ENCODE measurements at regions not wholly inside any gene's neighbourhood (a gene's known extent, or its start where the extent isn't known, plus 50 kb on each side); places are given as distances from the start of the nearest gene placed in this dataset.
"Not testable (repeated sequence)": the region's sequence is repeated elsewhere in the genome, so short reads cannot be mapped to it uniquely, and the experiment has no call there.

DNA sequence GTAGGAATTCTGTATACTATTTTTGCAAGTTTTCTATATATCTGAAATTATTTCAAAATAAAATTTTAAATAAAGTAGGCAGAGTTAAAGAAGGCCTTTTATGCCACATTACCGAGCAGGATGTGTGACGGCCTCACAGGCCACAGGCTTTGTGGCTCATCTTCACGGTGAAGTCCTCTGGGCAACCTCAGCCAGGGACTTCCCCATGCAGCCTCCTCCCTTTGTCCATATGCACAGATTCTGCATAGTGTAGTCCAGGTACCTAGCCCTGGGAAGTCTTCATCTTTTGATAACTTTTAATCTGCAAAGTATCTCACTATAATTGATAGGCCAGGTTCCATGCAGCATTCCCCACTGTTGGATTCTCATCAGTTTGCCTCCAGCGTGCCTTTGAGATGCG lies 62.8 kb downstream of the ARHGAP11B start:
- not testable (repeated sequence) for DNase-seq

DNA sequence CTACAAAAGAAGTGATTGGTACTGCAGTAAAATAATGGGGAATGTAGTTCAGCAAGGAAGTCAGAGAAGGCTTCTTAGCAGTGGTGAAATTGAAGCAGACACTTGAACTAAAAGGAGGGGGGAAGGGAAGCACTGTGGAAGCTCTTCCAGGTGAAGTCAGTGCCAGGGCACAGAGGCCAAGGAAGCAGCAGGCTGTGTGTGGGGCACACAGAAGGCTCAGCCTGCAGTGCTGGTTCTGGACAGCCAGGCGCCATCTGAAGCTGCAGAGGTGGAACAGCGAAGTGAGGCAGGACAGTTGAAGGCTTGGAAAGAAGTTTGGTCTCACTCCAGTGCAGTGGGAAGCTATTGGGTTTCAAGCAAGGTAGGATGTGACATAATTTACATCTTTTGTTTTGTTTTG lies 64.2 kb downstream of the ARHGAP11B start:
- not testable (repeated sequence) for DNase-seq

DNA sequence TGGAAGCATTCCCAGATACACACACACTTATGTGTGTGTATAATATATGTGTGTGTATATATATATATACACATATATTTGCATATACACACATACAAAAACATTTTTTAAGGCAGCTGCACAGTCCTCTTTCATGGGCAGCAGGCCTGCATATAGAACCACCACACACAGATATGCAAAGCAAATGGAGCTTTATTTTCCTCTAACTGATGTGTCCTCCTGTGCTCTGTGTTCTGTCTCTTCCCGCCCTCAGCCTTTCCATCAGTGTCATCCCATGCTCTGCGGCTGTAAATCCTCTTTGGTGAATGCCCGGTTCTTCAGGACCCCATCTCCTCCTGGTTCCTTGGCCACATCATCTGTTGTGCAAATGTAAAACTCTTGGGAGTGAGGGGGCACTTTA lies 69.9 kb downstream of the ARHGAP11B start:
- not testable (repeated sequence) for DNase-seq

DNA sequence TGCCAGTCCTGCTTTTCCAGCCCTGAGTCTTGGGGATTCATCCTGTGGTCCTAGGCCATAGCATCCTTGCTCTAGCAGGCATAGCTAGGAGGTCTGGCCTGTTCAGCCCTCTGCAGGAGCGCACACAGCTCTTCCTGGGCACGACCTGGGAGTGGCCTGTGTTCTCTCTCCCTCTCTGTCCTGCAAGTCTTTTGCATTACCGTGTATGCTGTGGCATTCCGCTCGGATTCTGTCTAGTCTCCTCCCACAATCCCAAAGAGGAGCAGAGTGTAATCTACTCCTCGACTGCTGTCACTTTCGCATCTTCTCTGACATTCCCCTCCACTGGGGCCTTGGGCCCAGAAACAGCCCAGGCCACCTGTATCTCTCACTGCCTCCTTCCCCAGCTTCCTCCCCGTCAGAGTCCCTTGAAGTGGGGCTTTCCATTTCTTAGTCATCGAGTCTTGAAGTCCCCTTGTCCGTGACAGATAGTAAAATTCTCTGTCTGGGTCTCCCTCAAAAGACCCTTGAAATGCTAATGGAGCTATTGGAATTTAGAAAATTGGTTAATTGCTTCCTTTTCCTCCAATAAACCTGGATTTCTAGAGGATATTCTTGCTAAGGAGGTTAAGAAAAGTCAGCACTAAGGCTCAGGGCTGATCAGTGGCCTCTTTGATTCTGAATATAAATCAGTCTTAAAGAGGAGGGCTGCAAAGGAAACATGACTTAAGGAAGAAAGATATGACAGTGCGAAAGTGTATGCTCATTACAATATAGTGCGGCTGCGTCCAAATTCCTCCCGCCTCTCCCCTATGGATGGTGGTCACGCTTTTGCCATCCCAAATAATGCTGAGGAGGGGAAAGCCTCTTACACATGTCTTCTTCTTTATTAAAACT lies 70.7 kb downstream of the ARHGAP11B start:
- not testable (repeated sequence) for DNase-seq

DNA sequence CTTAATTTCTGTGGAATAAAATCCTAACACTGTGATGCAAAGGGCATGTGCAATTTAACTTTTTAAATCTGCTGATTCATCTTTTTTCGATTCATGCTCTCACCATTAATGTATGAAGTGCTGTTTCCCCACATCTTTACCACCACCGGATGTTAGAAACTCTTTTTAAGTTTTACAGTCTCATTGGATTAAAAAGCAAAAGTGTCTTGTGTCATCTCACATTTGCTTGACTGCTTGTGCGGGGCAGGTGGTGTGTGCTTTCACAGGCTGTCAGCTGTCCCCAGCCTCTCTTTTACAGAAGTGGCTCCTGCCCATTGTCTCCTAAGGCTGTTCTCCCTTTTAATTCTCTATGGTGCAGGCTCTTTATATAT lies 71.4 kb downstream of the ARHGAP11B start:
- not testable (repeated sequence) for DNase-seq

DNA sequence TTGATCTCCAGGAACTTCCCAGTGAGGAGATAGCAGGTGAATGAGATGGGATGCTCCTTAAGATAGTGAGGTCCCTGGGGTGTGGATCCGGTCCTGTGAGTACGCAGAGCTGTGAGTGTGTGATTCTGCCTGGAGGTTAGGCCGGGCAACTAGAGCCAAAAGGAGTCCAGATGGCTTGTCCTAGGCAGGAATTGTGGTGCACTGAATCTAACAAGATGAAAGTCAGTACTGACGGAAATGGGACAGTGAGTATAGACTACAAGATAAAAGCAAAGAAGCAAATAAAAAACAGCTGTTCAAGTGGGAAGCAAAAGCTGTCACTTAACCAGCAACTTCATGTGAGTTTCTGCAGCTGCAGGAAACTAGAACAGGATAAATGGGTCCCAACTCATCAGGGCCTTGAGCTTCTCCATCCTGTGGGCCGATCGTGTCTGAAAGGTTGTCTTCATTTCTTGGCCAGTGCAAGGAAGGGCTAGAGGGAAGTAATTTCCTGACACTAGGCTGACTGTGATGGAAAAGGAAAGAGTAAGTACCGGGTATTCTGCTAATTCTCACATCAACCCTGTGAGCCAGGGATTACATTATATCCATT lies 74.2 kb downstream of the ARHGAP11B start:
- DNase-seq = not testable (repeated sequence)

DNA sequence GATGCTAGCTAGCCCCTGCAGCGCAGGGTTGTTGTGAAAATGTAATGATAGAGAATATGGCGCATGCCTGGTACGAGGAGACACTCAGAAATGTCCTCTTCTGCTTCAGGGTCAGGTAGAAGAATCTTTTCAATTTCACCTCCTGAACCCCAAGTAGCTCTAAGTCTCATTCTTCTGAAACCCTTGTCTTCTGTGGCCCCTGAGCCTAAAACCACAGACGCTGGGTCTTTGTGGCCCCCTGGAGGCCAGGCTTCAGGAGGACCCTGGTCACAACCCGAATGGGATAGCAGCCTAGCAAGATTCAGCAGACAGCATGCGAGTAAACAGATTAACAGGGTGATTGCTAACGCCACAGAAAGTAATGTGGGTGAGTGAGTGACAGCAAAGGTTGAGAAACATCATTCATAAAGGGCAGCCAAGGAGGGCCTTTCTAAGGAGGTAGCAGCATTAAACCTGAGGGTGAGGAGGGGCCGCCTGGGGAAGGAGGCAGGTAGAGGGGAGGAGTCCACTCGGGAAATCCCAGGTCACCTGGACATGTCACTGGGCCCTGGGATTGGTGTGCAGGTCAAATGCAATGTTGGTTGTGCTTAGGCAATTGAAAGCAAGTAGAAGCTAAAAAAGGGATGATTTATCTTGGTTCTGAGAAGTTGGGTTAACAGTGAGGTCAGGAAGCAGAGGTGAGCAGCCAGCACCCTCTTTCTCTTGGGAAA lies 82.2 kb downstream of the ARHGAP11B start:
- not testable (repeated sequence) for DNase-seq

DNA sequence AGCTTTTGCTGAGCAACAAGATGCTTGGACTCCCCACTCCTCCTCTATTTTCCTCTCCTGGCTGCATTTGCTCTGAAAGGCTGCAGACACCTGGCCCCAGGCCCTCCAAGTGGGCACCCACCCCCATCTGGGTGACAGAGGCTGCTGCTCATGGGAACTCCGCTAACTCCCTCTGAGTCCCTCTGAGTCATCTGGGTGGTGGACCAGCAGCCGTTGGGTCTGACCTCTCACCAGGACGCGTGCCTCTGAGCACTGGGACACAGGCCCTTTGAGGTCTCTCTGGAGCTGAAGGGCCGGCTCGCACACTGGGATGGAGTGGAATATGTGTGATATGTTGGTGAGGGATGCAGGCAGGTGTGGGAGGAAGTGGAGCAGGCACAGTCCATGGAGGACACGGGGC lies 82.9 kb downstream of the ARHGAP11B start:
- DNase-seq = not testable (repeated sequence)

DNA sequence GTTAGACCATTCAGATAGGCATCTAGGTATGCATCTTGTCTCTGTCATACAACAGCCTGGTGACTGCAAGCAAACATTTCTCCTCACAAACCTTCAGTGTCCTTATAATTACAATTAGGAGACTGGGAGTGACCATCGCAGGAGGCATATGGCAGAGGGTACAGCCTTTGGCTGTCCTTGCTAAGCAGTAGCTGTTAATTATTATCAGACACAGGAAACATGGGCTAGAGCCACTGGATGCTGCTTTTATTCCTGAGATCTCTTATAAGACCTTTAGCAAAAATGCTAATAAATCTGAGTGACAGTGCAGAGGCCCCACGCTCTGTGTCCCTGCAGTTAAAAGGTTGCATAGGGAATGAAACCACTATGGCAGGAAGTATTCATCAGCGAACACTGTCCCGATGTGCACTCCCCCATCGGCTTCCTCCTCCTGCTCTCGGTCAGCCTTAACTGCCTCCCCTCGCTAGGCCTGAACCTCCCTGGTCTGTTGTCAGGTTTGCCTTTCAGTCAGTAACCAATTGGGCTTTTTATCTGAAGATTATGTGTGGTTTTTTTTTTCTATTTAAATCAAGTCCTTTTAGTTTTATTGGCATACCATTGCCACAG lies 92.2 kb downstream of the ARHGAP11B start:
- not testable (repeated sequence) for DNase-seq

DNA sequence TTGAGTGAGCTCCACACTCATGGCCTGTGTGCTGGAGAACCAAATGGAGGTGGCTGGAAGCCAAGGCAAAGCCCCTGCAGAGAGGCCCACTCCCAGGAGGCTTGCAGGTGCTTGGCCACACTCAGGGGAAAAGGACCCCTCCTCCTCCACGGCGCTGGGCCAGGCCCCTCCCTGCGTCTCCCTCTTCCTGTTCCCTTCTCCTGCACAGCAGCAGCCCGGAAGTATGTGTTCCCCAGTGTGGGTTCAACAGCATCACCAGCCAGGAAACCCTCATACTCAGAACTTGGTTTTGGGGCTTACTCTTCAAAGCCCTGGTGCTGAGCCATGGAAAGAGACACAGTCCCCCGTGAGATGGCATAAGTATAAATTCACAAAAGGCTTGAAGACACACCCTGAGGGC lies 93.4 kb downstream of the ARHGAP11B start:
- not testable (repeated sequence) for DNase-seq

DNA sequence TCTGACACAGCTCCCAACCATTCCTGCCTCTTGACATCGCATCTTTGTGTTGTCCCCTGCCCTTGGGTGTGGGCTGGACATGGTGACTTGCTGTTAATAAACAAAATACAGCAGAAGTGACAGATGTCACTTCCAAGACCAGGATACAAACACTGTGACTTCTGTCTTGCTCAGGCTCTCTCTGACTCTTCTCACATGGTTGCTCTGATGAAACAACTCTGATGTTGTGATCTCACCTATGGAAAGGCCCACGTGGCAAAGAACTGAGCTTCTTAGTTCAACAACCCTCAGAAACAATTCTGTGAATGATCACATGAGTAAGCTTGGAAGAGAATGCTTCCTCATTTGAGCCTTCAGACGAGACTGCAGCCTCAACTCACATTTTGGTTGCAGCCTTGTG lies 94.9 kb downstream of the ARHGAP11B start:
- DNase-seq = not testable (repeated sequence)

DNA sequence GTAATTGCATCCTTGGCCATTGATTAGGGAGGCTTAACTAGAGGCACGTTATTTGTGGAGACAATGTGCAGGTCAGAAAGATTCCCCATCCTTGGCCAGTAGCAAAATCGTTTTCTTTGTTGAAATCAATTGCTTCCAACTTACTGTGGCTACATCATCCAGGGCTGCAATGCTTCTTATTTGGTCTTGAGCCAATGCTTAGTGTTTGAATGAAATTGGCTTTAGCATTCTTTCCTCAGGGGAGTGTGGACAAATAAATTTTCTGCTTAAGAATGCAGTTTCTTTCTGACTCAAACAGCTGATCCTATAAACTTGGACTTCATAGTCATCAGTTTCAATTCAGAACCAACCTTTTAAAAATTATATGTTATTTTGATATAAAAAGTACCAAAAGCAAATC lies 95.6 kb downstream of the ARHGAP11B start:
- not testable (repeated sequence) for DNase-seq

DNA sequence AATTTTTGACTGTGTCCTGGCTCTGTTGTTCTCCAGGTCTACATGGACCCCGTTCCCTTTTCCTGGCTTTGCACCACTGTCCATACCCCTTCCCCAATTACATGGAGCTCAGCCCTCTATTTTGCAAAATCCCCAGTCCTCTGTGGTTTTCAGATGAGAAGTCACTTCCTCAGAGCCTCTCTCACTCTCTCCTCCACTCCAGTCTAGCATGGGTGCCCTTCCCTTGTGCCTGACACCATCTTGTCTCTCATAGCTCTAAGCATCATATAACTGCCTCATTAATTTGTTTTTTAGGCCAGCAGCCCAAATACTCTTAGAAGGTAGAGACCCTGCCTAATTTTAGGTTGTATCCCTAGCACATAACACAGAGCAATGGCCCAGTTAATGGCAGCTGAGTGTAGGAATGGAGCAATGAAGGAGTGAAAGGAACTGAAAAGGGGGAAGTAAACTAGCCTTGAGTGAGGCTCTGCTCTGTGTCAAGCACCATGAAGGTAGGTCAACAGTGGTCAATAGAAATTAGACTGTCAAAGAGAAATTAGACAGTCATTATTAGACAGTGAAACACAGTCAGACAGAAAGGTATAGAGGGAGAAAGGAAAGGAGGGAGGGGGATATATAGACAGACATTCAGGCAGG lies 97.7 kb downstream of the ARHGAP11B start:
- DNase-seq = not testable (repeated sequence)

DNA sequence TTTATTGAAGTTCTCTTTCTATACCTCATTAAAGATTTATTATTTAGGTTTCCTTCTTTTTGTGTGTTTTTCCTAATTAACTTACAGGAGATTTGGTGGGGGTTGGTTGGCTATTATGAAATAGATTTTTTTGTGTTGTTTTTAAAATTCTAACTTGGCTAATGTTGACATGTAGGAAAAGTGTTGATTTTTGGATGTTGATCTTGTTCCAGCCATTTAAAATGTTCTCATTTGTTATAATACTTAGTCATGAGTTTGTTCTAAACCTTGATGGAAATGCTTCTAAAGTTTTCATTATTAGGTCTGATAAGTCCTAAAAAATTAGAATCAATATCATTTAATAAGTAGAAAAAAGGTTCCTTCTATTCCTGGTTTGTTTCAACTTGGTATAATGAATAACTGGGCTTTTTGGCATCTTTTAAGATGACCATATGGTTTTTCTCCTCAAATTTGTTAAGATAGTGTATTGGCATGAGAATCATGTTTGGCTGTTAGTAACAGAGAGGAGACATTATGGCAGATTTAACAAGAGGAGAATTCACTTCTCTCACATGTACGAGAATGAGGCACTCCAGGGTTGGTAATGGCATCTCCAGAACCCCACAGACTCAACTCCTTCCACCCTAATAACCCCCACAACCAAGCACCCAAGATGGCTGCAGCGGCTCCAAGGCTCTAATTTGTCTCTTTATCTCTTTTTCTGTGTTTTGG lies 104.1 kb downstream of the ARHGAP11B start:
- DNase-seq = not testable (repeated sequence)

DNA sequence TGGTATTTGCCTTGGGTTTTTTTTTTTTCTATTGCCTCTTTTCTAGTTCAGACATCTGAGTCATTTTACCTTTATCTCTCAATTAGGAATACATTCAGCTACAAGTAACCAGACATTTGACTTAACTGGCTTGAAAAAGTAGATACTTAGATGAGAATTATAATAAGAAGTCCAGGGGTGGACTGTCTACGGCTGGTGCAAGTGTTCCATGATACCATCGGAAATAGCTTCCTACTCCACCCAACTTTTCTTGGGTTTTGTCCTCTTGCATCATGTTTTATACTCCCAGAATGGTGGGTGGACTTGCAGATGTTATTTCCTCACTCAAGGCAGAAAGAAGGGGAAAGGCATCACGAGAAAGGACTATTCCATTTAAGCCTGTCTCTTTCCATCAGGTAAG lies 104.7 kb downstream of the ARHGAP11B start:
- not testable (repeated sequence) for DNase-seq

DNA sequence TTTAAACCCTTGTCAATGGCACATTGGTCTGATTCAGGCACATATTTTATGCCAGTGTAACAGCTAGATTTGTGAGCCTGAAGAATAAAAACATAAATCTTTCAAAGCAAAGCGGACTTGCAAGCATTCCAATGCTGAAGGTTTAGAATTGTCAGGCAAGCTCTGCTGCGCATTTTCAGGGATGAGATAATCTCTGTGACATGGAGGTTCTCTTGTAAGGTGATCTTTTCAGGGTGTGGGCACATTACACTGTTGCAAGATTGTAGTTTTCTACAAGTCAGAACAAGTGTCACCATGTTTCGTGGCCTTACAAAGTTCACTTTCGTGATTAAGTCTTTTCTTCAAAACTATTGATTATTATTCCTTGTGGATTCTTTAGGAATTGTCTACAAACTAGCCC lies 106.2 kb downstream of the ARHGAP11B start:
- not testable (repeated sequence) for DNase-seq

DNA sequence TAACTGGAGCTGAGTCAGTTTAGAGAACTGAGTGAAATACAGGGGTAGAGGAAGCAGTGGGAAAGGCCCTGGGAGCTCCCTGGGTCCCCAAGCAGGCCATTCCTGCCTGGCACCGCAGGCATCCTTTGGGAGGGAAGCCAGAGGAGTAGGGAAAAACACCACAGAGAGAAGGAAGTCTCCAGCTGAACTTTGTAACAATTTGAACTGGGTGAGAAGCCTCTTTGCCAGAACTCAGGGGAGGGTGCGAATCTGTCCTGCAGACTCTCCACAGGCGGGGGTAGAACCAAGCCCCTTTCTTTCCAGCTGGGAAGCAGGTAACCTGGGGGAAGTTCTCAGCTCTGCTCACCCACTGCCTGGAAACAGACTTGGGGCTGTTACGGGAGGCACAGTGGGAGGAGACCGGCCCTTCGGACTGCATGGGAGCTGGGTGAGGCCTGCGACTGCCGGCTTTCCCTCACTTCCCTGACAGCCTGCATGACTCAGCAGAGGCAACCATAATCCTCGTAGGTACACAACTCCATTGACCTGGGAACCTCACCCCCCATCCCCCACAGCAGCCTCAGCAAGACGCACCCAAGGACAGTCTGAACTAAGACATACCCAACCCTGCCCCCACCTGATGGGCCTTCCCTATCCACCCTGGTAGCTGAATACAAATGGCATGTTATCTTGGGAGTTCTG lies 110.1 kb downstream of the ARHGAP11B start:
- DNase-seq = not testable (repeated sequence)

DNA sequence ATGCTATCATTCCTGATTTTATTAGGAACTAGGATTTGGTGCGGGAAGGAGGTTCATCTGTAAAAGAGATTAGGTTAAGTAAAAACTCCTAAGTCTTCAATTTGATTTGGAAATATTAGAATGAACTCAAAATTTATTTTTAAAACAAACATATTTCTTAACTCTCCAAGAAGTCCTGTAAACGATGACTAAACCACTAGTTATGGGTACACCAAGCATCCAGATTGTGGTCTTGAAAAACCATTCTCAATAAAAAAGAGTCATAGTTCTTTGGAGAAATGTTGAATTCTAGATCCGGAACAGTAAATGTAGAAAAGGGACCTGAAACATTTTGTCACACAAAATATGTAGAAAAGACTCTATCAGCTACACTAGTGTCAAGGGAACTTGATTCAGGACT lies 116.9 kb downstream of the ARHGAP11B start:
- DNase-seq = not testable (repeated sequence)

DNA sequence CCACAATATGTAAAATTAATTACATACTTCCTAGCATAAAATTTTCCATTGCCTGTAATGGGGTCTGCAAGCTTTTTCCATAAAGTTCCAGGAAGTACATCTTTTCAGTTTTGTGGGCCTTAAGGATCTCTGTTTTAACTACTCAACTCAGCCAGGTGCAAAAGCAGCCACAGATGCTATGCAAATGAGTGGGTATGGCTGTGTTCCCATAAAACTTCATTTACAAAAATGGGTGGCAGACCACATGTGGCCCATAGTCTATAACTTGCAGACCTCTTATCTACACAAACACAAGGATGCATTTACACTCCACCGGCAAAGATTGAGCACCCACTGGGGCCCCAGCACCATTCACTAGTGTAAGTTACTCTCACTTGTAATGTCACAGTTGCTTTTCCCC lies 123.1 kb downstream of the ARHGAP11B start:
- DNase-seq = peak; percentile 42

DNA sequence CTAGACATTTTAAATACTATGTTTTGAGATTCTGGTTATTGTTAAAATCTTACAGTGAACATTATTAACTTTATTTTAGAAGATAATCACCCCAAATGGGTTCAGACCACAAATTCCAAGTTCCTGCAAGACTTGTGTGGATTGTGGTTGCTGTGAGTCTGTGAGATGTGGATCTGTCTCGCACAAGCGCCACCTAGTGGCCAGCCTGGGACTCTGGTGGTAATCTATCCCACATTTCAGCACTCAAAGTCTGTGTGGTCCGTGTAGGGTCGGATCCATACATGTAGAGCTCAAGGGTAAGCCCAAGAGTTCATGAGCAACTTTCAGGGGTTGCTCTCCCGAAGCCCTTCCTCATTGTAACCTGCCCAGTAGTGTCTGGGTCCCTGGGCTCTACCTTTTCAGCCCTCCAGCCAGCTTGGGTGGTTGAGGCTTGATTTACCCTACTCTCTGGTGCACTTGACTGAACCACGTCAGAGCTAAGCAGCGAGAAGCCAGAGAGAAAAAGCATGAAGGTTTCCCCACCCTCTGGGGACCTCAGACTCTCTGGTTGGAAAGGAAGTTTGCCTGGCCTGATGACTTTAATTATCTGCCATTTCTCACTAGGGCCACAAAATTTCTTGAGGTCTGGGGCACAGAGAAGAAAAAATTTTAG lies 129.2 kb downstream of the ARHGAP11B start:
- DNase-seq = not testable (repeated sequence)

DNA sequence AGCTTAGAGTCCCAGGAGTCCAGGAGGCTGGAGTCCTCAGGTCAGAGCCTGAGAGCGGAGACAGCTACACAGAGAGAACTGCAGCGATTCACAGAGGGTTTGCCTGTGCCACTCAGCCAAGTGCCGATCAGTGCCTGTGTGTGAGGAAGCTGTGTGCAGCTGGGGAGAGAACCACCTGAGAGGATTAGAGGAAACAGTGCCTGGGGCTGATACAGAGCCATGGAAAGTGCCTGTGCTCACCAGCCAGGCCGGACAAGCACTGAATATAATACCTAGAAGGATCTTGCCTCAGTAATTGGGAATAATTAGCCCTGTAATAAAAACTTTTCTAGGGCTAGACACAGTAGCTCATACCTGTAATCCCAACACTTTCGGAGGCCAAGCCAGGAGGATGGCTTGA lies 134.7 kb downstream of the ARHGAP11B start:
- not testable (repeated sequence) for DNase-seq

Measured in hematopoietic multipotent progenitor cell treated with erythropoietin and hydrocortisone succinate and interleukin-3 and kit ligand, for 6 days (in vitro differentiated cells).